Mucosa of stomach (tissue), 1 donor: ENCODE measurements at regions not wholly inside any gene's neighbourhood (a gene's known extent, or its start where the extent isn't known, plus 50 kb on each side); places are given as distances from the start of the nearest gene placed in this dataset.

Source experiments
- H3K27me3 ChIP-seq: one replicate; pipeline ENCODE4 v1.7.0; 2013; ENCODE audit warnings: mild to moderate bottlenecking, low read length; ENCODE audit not compliant: control insufficient read depth, insufficient read depth
- H3K36me3 ChIP-seq: one replicate; pipeline ENCODE4 v1.7.0; 2013; ENCODE audit warnings: low read length; ENCODE audit not compliant: control insufficient read depth, insufficient read depth
- H3K4me1 ChIP-seq: one replicate; pipeline ENCODE4 v1.7.0; 2013; ENCODE audit warnings: mild to moderate bottlenecking, low read length; ENCODE audit not compliant: control insufficient read depth, insufficient read depth
- H3K4me3 ChIP-seq: one replicate; pipeline ENCODE4 v1.7.0; 2013; ENCODE audit warnings: low read length
- H3K9ac ChIP-seq: one replicate; pipeline ENCODE4 v1.7.0; 2013; ENCODE audit warnings: mild to moderate bottlenecking, low read length, moderate library complexity
- H3K9me3 ChIP-seq: one replicate; pipeline ENCODE4 v1.7.0; 2013; ENCODE audit warnings: mild to moderate bottlenecking, low read length, moderate library complexity; ENCODE audit not compliant: control insufficient read depth
- donor health status: Pancreatic carcinoma.

GRCh38 chr13:30124131-30124768 lies 183.1 kb downstream of the KATNAL1 start:
- no peaks in the 10 kb centered on the region for H3K36me3 ChIP-seq
- H3K27me3 ChIP-seq = no peaks in the 10 kb centered on the region
- H3K9ac ChIP-seq = no peak overlapping the region
- no peaks in the 10 kb centered on the region for H3K9me3 ChIP-seq
- H3K4me3 ChIP-seq = no peak overlapping the region
- peaks cover 18% of the 10 kb centered on the region for H3K4me1 ChIP-seq

GRCh38 chr13:30123575-30123974 lies 183.8 kb downstream of the KATNAL1 start:
- Histone ChIP-seq H3K36me3 (no peaks in the 10 kb centered on the region), H3K27me3 (no peaks in the 10 kb centered on the region), H3K4me3 (no peak overlapping the region), H3K9ac (no peak overlapping the region), H3K9me3 (no peaks in the 10 kb centered on the region), H3K4me1 (peaks cover 18% of the 10 kb centered on the region)

- H3K9ac ChIP-seq = no peak overlapping the region
- no peak overlapping the region for H3K4me3 ChIP-seq
- no peaks in the 10 kb centered on the region for H3K27me3 ChIP-seq
- H3K4me1 ChIP-seq = peaks cover 6% of the 10 kb centered on the region
- no peaks in the 10 kb centered on the region for H3K9me3 ChIP-seq
- H3K36me3 ChIP-seq = no peaks in the 10 kb centered on the region
Measured at GRCh38 chr13:30121666-30122065, 185.7 kb downstream of the KATNAL1 start.

- no peaks in the 10 kb centered on the region for H3K27me3 ChIP-seq
- H3K36me3 ChIP-seq = no peaks in the 10 kb centered on the region
- H3K9me3 ChIP-seq = no peaks in the 10 kb centered on the region
- no peak overlapping the region for H3K4me3 ChIP-seq
- H3K9ac ChIP-seq = no peak overlapping the region
- H3K4me1 ChIP-seq = peaks cover 5% of the 10 kb centered on the region
Measured at GRCh38 chr13:30121244-30121643, 186.1 kb downstream of the KATNAL1 start.

- peaks cover 10% of the 10 kb centered on the region for H3K4me1 ChIP-seq
- H3K9me3 ChIP-seq = no peaks in the 10 kb centered on the region
- no peaks in the 10 kb centered on the region for H3K36me3 ChIP-seq
- H3K9ac ChIP-seq = no peak overlapping the region
- no peaks in the 10 kb centered on the region for H3K27me3 ChIP-seq
- no peak overlapping the region for H3K4me3 ChIP-seq
Measured at GRCh38 chr13:30120133-30120822, 187.1 kb downstream of the KATNAL1 start.

- Histone ChIP-seq H3K36me3 (no peaks in the 10 kb centered on the region), H3K4me3 (no peak overlapping the region), H3K4me1 (peaks cover 10% of the 10 kb centered on the region), H3K9me3 (no peaks in the 10 kb centered on the region), H3K27me3 (no peaks in the 10 kb centered on the region), H3K9ac (no peak overlapping the region)
Measured at GRCh38 chr13:30119476-30119875, 187.9 kb downstream of the KATNAL1 start.

GRCh38 chr13:30116379-30116778 lies 191.0 kb downstream of the KATNAL1 start:
- Histone ChIP-seq H3K27me3 (no peaks in the 10 kb centered on the region), H3K4me3 (no peak overlapping the region), H3K36me3 (no peaks in the 10 kb centered on the region), H3K4me1 (peaks cover 31% of the 10 kb centered on the region), H3K9me3 (no peaks in the 10 kb centered on the region), H3K9ac (no peak overlapping the region)

- Histone ChIP-seq H3K27me3 (no peaks in the 10 kb centered on the region), H3K4me1 (peaks cover 31% of the 10 kb centered on the region), H3K9me3 (no peaks in the 10 kb centered on the region), H3K9ac (peak overlapping the region; percentile 69), H3K36me3 (no peaks in the 10 kb centered on the region), H3K4me3 (peak overlapping the region; percentile 38)
Measured at GRCh38 chr13:30115257-30115600, 192.1 kb downstream of the KATNAL1 start.

GRCh38 chr13:30114571-30115256 lies 192.6 kb downstream of the KATNAL1 start:
- no peaks in the 10 kb centered on the region for H3K36me3 ChIP-seq
- no peaks in the 10 kb centered on the region for H3K9me3 ChIP-seq
- H3K4me3 ChIP-seq = peak overlapping the region; percentile 38
- no peaks in the 10 kb centered on the region for H3K27me3 ChIP-seq
- peak overlapping the region; percentile 69 for H3K9ac ChIP-seq
- peaks cover 34% of the 10 kb centered on the region for H3K4me1 ChIP-seq

- no peaks in the 10 kb centered on the region for H3K27me3 ChIP-seq
- H3K36me3 ChIP-seq = no peaks in the 10 kb centered on the region
- peak overlapping the region; percentile 69 for H3K9ac ChIP-seq
- peak overlapping the region; percentile 38 for H3K4me3 ChIP-seq
- H3K9me3 ChIP-seq = no peaks in the 10 kb centered on the region
- H3K4me1 ChIP-seq = peaks cover 39% of the 10 kb centered on the region
Measured at GRCh38 chr13:30113983-30114570, 193.3 kb downstream of the KATNAL1 start.

GRCh38 chr13:30113551-30113950 lies 193.8 kb downstream of the KATNAL1 start:
- H3K4me3 ChIP-seq = peak overlapping the region; percentile 9
- H3K27me3 ChIP-seq = no peaks in the 10 kb centered on the region
- H3K4me1 ChIP-seq = peaks cover 42% of the 10 kb centered on the region
- H3K9me3 ChIP-seq = no peaks in the 10 kb centered on the region
- no peaks in the 10 kb centered on the region for H3K36me3 ChIP-seq
- H3K9ac ChIP-seq = peak overlapping the region; percentile 69
